RWPE2 (cell line): ENCODE measurements at regions not wholly inside any gene's neighbourhood (a gene's known extent, or its start where the extent isn't known, plus 50 kb on each side); places are given as distances from the start of the nearest gene placed in this dataset.

Experiments
- ATAC-seq: fragments of 200-7000 bp; cut with Tn5 transposase; 3 replicates; pipeline ENCODE4 v1.9.1; 2021; ENCODE audit warnings: low read depth
- DNase-seq: peaks from one replicate; pipeline ENCODE4 v3.0.0-alpha.2; 2020; ENCODE audit warnings: low spot score
- H3K27ac ChIP-seq: fragments of 450-650 bp; 2 replicates; pipeline ENCODE4 v1.5.1; 2017; ENCODE audit warnings: mild to moderate bottlenecking; ENCODE audit not compliant: poor library complexity, severe bottlenecking
- H3K27me3 ChIP-seq: fragments of 250-450 bp; sonication (Bioruptor Pico); 2 replicates; pipeline ENCODE4 v1.5.1; 2021; ENCODE audit warnings: mild to moderate bottlenecking, moderate library complexity; ENCODE audit not compliant: insufficient read depth, poor library complexity, severe bottlenecking
- H3K36me3 ChIP-seq: fragments of 250-450 bp; sonication (Bioruptor Pico); 2 replicates; pipeline ENCODE4 v1.5.1; 2020; ENCODE audit warnings: low read depth, mild to moderate bottlenecking, moderate library complexity
- H3K4me1 ChIP-seq: fragments of 250-450 bp; sonication (Bioruptor Pico); 2 replicates; pipeline ENCODE4 v1.5.1; 2021; ENCODE audit warnings: mild to moderate bottlenecking, moderate library complexity; ENCODE audit not compliant: insufficient read depth, poor library complexity, severe bottlenecking
- H3K4me3 ChIP-seq: fragments of 250-450 bp; sonication (Bioruptor Pico); 2 replicates; pipeline ENCODE4 v1.5.1; 2021; ENCODE audit warnings: mild to moderate bottlenecking, moderate library complexity; ENCODE audit not compliant: severe bottlenecking
- H3K9me3 ChIP-seq: fragments of 250-450 bp; sonication (Bioruptor Pico); 2 replicates; pipeline ENCODE4 v1.5.1; 2021; ENCODE audit warnings: mild to moderate bottlenecking, moderate library complexity; ENCODE audit not compliant: severe bottlenecking
- TF ChIP-seq, protein P1 (sequence below): fragments of 450-650 bp; IDR thresholded peaks from one replicate; pipeline ENCODE4 v1.5.1; 2017; ENCODE audit warnings: mild to moderate bottlenecking, moderate library complexity; ENCODE audit not compliant: poor library complexity, severe bottlenecking

DNA sequence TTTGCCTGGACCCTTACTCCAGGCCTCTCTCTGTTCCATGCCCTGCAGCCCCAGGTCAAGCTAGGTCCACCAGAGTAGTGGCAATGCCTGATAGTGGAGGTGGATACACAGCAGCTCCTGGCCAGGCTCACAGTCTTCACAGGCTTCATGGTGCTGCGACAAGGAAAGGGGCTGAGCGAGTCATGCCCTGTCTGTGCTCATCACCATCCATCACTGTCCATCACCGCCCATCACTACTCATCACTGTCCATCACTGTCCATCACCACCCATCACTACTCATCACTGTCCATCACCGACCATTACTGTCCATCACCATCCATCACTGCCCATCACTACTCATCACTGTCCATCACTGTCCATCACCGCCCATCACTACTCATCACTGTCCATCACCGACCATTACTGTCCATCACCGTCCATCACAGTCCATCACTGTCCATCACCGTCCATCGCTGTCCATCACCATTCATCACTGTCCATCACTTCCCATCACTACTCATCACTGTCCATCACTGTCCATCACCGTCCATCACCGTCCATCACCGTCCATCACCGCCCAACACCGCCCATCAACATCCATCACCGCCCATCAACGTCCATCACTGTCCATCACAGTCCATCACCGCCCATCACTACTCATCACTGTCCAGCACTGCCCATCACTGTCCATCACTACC is 57.1 kb upstream of the OTOS start:
- H3K4me1 ChIP-seq, result no peaks in the 10 kb centered on the region
- H3K27me3 ChIP-seq, result peaks cover 16% of the 10 kb centered on the region
- ATAC-seq, result no peak
- no peak for DNase-seq
- no peak overlapping the region for H3K4me3 ChIP-seq
- no peaks in the 10 kb centered on the region for H3K36me3 ChIP-seq
- no peaks in the 10 kb centered on the region for H3K9me3 ChIP-seq
- TF ChIP-seq, protein P1, sequence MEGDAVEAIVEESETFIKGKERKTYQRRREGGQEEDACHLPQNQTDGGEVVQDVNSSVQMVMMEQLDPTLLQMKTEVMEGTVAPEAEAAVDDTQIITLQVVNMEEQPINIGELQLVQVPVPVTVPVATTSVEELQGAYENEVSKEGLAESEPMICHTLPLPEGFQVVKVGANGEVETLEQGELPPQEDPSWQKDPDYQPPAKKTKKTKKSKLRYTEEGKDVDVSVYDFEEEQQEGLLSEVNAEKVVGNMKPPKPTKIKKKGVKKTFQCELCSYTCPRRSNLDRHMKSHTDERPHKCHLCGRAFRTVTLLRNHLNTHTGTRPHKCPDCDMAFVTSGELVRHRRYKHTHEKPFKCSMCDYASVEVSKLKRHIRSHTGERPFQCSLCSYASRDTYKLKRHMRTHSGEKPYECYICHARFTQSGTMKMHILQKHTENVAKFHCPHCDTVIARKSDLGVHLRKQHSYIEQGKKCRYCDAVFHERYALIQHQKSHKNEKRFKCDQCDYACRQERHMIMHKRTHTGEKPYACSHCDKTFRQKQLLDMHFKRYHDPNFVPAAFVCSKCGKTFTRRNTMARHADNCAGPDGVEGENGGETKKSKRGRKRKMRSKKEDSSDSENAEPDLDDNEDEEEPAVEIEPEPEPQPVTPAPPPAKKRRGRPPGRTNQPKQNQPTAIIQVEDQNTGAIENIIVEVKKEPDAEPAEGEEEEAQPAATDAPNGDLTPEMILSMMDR, result no peak
- H3K27ac ChIP-seq, result no peak overlapping the region

DNA sequence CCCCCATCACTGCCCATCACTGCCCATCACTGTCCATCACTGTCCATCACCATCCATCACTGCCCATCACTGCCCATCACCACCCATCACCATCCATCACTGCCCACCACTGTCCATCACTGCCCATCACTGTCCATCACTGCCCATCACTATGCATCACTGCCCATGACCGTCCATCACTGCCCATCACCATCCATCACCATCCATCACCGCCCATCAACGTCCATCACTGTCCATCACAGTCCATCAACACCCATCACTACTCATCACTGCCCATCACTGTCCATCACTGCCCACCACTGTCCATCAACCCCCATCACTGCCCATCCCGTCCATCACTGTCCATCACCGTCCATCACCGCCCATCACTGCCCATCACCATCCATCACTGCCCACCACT is 57.8 kb upstream of the OTOS start:
- no peak for DNase-seq
- TF ChIP-seq, protein P1, result no peak
- H3K36me3 ChIP-seq, result no peaks in the 10 kb centered on the region
- ATAC-seq, result no peak
- no peaks in the 10 kb centered on the region for H3K9me3 ChIP-seq
- peaks cover 21% of the 10 kb centered on the region for H3K27me3 ChIP-seq
- no peak overlapping the region for H3K27ac ChIP-seq
- H3K4me3 ChIP-seq, result no peak overlapping the region
- H3K4me1 ChIP-seq, result no peaks in the 10 kb centered on the region

GRCh38 chr2:240199133-240199870 is 58.8 kb upstream of the OTOS start:
- ATAC-seq, result no peak
- no peak for DNase-seq
- no peak overlapping the region for H3K4me3 ChIP-seq
- peaks cover 24% of the 10 kb centered on the region for H3K27me3 ChIP-seq
- H3K4me1 ChIP-seq, result no peaks in the 10 kb centered on the region
- H3K27ac ChIP-seq, result no peak overlapping the region
- no peaks in the 10 kb centered on the region for H3K9me3 ChIP-seq
- TF ChIP-seq, protein P1, result no peak
- H3K36me3 ChIP-seq, result no peaks in the 10 kb centered on the region

GRCh38 chr2:240200230-240201051 is 60.0 kb upstream of the OTOS start:
- H3K36me3 ChIP-seq, result no peaks in the 10 kb centered on the region
- H3K4me1 ChIP-seq, result peaks cover 5% of the 10 kb centered on the region
- no peaks in the 10 kb centered on the region for H3K9me3 ChIP-seq
- H3K27ac ChIP-seq, result no peak overlapping the region
- H3K27me3 ChIP-seq, result peaks cover 24% of the 10 kb centered on the region
- no peak for ATAC-seq
- no peak for DNase-seq
- TF ChIP-seq, protein P1, result no peak
- H3K4me3 ChIP-seq, result no peak overlapping the region
